Gastroesophageal sphincter (tissue), 4 donors: ENCODE measurements at regions not wholly inside any gene's neighbourhood (a gene's known extent, or its start where the extent isn't known, plus 50 kb on each side); places are given as distances from the start of the nearest gene placed in this dataset.

ENCODE experiments used
- ATAC-seq: fragments of 150-250 bp; one replicate; pipeline ENCODE4 v1.9.1; 2016; ENCODE audit warnings: mild to moderate bottlenecking, moderate library complexity
- H3K27ac ChIP-seq, 4 donors: fragments of 200-600 bp; sonication (generic) in 3 of 4; 1 replicate in 3 of 4; 2 replicates in 1 of 4; pipeline ENCODE4 v1.5.1; 2016 to 2019
- H3K27me3 ChIP-seq: fragments of 200-600 bp; sonication (generic); one replicate; pipeline ENCODE4 v1.5.1; 2019
- H3K36me3 ChIP-seq, 2 donors: fragments of 200-600 bp; sonication (generic); one replicate each; pipeline ENCODE4 v1.5.1; 2019; ENCODE audit warnings: control low read depth in 1 of 2
- H3K4me1 ChIP-seq, 3 donors: fragments of 200-600 bp; sonication (generic); 1 replicate in 2 of 3; 2 replicates in 1 of 3; pipeline ENCODE4 v1.5.1; 2016 to 2019; ENCODE audit warnings: control low read depth in 2 of 3
- H3K4me3 ChIP-seq, 2 donors: fragments of 200-600 bp; sonication (generic); one replicate each; pipeline ENCODE4 v1.5.1; 2019; ENCODE audit warnings: mild to moderate bottlenecking in 1 of 2, moderate library complexity in 1 of 2
- H3K9me3 ChIP-seq, 3 donors: fragments of 200-600 bp; sonication (generic); one replicate each; pipeline ENCODE4 v1.5.1; 2017 to 2019; ENCODE audit warnings: control low read depth in 2 of 3
- EP300 ChIP-seq: sonication (generic); formaldehyde crosslinking; IDR thresholded peaks from one replicate; pipeline ENCODE4 v1.6.1; 2017; ENCODE audit warnings: antibody characterized with exemption, mild to moderate bottlenecking
- POLR2A ChIP-seq, 2 donors: fragments of 450-650 bp; IDR thresholded peaks; one replicate each; pipeline ENCODE4 v1.6.1; 2017; ENCODE audit warnings: antibody characterized with exemption in 2 of 2, mild to moderate bottlenecking in 2 of 2, moderate library complexity in 1 of 2
- POLR2AphosphoS5 ChIP-seq: sonication (generic); formaldehyde crosslinking; IDR thresholded peaks from one replicate; pipeline ENCODE4 v1.6.1; 2017; ENCODE audit warnings: antibody characterized with exemption
- WGBS, 2 donors: methylation state at CpG; one replicate each; pipeline ENCODE4 v1.1.5; 2018; ENCODE audit warnings: low coverage in 1 of 2; 5-methylcytosine and 5-hydroxymethylcytosine counted together
- TF ChIP-seq, protein P1 (sequence below), 4 experiments: fragments of 200-600 bp in 2 of 4; fragments of 450-650 bp in 2 of 4; sonication (generic) in 1 of 4; IDR thresholded peaks; one replicate each; pipeline ENCODE4 v1.5.1; 2017 to 2019; ENCODE audit warnings: antibody characterized with exemption in 4 of 4, mild to moderate bottlenecking in 2 of 4, moderate library complexity in 2 of 4

DNA sequence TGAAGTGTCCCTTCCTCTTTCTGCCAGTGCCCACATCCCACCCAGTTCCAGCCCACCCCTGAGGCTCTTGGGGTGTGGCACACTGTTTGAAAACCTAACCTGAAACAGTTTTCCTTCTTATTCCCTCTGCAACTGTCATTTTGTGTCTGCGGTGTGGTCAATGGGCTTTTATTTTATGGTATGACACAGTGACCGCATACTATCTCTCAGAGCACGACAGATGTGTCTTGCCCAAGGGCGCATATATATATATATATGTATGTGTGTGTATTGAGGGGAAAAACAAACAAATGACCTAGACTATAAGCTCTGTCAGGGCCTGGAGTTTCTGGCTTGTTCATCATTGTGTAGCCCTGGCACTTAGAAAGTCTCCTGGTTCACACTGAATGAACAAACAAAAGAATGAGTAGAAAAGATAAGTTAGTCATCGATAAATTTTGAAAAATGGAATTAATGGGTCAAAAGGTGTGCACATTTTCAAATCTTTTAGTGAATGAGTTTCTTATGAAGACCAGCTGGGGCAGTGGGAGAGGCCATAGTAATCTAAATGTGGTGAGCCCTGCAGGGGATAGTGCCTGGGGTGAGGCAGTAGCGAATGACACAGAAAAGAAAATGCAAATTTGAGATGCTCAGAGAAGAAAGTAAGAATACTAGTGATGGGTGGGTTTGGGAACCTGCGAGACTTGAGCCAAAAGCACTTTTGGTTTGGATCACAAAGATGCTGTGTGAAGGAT lies 198.4 kb downstream of the SNX10 start:
- H3K9me3 ChIP-seq: no peaks in the 10 kb centered on the region
- no peak for ATAC-seq
- H3K27me3 ChIP-seq: peaks cover 12% of the 10 kb centered on the region
- 80 to 81% methylated on average over 3 to 7 of the region's 7 CpGs for WGBS, 2 donors
- H3K4me3 ChIP-seq: no peak overlapping the region
- no peak overlapping the region for H3K27ac ChIP-seq
- H3K4me1 ChIP-seq: no peaks in the 10 kb centered on the region
- TF ChIP-seq, protein P1, sequence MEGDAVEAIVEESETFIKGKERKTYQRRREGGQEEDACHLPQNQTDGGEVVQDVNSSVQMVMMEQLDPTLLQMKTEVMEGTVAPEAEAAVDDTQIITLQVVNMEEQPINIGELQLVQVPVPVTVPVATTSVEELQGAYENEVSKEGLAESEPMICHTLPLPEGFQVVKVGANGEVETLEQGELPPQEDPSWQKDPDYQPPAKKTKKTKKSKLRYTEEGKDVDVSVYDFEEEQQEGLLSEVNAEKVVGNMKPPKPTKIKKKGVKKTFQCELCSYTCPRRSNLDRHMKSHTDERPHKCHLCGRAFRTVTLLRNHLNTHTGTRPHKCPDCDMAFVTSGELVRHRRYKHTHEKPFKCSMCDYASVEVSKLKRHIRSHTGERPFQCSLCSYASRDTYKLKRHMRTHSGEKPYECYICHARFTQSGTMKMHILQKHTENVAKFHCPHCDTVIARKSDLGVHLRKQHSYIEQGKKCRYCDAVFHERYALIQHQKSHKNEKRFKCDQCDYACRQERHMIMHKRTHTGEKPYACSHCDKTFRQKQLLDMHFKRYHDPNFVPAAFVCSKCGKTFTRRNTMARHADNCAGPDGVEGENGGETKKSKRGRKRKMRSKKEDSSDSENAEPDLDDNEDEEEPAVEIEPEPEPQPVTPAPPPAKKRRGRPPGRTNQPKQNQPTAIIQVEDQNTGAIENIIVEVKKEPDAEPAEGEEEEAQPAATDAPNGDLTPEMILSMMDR (IDR thresholded peaks at IDR 0.05): no peak
- no peak for TF ChIP-seq POLR2AphosphoS5
- no peak for TF ChIP-seq POLR2A (IDR thresholded peaks at IDR 0.05)
- TF ChIP-seq EP300: no peak
- H3K36me3 ChIP-seq: no peaks in the 10 kb centered on the region

DNA sequence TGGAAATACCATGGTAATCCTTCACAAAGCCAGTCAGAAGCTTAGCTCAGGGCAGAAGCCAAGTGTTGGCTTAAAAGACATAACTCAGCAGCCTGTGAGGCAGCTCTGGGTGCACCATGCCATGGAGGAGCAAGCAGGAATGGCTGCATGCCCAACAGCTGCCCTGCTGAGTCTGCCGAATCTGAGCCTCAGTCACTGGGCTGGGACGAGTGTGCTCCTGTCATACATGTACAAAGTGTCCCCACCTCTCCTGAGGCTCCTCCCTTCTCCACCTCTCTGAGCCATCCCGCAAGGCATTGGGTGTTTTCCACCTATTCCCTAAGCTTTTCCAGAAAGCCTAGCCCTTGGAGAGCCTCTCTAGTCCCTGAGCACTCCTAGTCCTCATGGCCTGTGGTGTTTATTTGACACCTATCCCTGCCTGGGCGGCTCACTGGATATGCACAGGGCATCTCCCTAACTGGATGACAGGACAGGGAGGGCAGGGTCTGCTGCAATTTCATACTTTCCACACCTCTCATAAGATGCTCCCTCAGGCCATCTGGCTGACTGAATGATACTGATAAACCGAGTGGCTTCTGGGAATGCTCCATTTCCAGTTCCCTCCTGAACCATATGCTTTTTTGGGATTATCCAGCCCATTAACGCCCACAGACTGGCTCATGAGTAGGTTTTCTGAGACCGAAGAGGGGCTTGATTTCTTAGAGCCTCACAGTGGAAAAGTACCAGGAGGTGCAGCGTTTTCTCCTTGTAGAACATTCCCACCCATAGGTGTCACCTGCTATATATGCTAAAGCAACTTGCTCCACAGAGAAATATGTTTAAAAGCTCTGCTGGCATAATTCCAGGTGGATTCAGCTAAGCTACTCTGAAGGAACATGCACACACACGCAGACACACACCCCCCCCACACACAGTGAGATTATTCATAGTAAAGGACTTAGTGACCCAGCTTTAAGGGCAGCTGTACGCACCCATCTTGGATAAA lies 199.3 kb downstream of the SNX10 start:
- Histone ChIP-seq H3K4me3 (no peak overlapping the region), H3K4me1 (no peaks in the 10 kb centered on the region), H3K27me3 (peaks cover 12% of the 10 kb centered on the region), H3K9me3 (no peaks in the 10 kb centered on the region), H3K36me3 (no peaks in the 10 kb centered on the region), H3K27ac (no peak overlapping the region)
- no peak for ATAC-seq
- WGBS, 2 donors: 48 to 56% methylated on average over 4 to 5 of the region's 10 CpGs
- TF ChIP-seq EP300 (no peak), POLR2AphosphoS5 (no peak), POLR2A (IDR thresholded peaks at IDR 0.05) (no peak)
- TF ChIP-seq, protein P1 (IDR thresholded peaks at IDR 0.05): no peak

DNA sequence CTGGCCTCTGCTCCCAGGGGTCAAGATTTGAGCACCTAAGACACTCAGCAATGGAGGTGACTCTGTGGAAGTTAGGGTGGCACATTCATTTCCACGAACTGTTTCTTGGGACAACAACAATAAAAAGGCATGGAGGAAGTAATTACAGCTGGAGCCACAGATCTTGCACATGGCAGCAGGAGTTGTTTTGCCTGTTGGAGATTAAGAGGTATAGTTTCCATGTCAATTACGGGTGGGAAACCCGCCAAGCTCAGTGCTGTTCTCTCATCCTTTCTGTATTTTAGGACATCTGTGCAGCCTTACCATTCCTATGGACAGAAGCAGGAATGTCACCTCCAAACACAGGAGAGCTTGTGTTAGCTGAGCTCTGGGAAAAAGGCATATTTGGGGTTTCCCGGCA lies 201.2 kb downstream of the SNX10 start:
- no peaks in the 10 kb centered on the region for H3K9me3 ChIP-seq
- H3K27me3 ChIP-seq: peaks cover 9% of the 10 kb centered on the region
- H3K4me1 ChIP-seq: no peaks in the 10 kb centered on the region
- no peak overlapping the region for H3K4me3 ChIP-seq
- ATAC-seq: no peak
- WGBS, 2 donors: 67 to 94% methylated on average over 1 to 3 of the region's 4 CpGs
- no peak overlapping the region for H3K27ac ChIP-seq
- no peaks in the 10 kb centered on the region for H3K36me3 ChIP-seq
- no peak for TF ChIP-seq EP300
- TF ChIP-seq POLR2AphosphoS5: no peak
- TF ChIP-seq, protein P1 (IDR thresholded peaks at IDR 0.05): no peak
- no peak for TF ChIP-seq POLR2A (IDR thresholded peaks at IDR 0.05)

DNA sequence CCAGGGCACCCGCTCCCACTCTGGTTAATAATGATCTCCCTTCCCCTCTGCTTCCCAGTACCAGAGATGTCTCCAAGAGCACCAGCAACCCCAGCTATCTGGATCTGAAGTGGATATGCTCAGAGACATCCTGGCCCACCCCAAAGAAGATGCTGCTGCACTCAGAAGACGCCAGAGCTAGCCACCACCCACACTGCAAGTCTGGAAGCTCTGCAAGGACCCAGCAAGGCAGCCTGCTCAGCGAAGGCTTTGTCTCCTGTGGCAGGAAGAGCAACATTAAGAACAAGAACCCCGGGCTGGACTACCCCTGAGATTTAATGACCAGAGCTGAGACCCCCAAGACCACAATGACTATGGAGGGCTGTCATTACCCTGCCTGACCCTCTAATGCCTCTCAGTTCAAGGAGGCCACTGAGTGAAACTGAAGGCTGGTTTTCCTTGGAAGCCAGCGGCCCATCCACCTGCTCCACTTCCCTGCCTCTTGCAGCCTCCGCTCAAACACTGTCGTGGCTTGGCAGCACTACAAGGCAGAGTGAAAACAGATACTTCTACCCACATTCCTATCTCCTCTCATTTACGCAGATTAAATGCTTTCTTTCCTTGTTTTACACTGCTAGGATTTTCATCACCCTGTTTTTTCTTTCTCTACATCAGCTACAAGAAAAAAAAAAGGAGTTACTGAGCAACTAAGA lies 202.2 kb downstream of the SNX10 start:
- H3K36me3 ChIP-seq: no peaks in the 10 kb centered on the region
- ATAC-seq: no peak
- H3K27ac ChIP-seq: no peak overlapping the region
- no peaks in the 10 kb centered on the region for H3K9me3 ChIP-seq
- H3K4me1 ChIP-seq: no peaks in the 10 kb centered on the region
- 83 to 88% methylated on average over 3 to 4 of the region's 8 CpGs for WGBS, 2 donors
- H3K4me3 ChIP-seq: no peak overlapping the region
- no peak for TF ChIP-seq EP300
- TF ChIP-seq, protein P1 (IDR thresholded peaks at IDR 0.05): no peak
- peaks cover 6% of the 10 kb centered on the region for H3K27me3 ChIP-seq
